T47D (cell line): ENCODE measurements at regions not wholly inside any gene's neighbourhood (a gene's known extent, or its start where the extent isn't known, plus 50 kb on each side); places are given as distances from the start of the nearest gene placed in this dataset.
A peak's percentile ranks its signal among the peaks of the same experiment; 100 is the strongest.

ENCODE experiments used
- DNase-seq, 2 experiments: peaks; one replicate each; pipeline versions ENCODE4 v3.0.0 to v3.0.0-alpha.2; 2011 to 2012; ENCODE audit warnings: low read depth in 1 of 2, low spot score in 1 of 2
- JUND ChIP-seq: IDR thresholded peaks from 2 replicates; pipeline ENCODE4 v1.6.1; 2012; ENCODE audit warnings: low read depth
- in situ Hi-C: cut with HindIII; loops from 2 replicates; pipeline ENCODE4 v1.10.0; 2016; ENCODE audit warnings: low sequenced_read_pairs, low pct_unique_long_range_greater_than_20kb

GRCh38 chrX:28303486-28303885 lies 283.8 kb upstream of the IL1RAPL1 start:
- in situ Hi-C loops: no loop called here
- no peak for DNase-seq
- no peak for TF ChIP-seq JUND

DNA sequence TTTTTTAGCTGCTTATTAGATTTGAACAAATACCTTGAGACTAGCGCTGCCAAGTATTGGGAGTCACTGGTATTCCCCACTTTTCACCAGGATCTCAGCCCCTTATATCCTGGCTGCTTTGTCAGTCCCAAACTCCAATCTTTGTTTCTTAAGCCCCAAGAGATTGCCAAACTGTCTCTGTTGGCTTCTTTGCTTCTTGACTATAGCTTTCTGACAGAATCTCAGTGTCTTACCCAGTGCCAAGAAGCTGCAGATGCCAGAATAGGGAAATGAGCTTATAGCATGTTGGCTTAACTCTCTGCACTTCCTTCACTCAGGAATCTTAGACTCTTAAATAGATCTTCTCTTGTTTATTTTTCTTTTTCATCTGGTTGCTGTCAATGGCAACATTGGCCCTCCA lies 297.5 kb upstream of the DCAF8L1 start:
- DNase-seq: no peak
- no peak for TF ChIP-seq JUND
- in situ Hi-C loops: no loop called here

DNA sequence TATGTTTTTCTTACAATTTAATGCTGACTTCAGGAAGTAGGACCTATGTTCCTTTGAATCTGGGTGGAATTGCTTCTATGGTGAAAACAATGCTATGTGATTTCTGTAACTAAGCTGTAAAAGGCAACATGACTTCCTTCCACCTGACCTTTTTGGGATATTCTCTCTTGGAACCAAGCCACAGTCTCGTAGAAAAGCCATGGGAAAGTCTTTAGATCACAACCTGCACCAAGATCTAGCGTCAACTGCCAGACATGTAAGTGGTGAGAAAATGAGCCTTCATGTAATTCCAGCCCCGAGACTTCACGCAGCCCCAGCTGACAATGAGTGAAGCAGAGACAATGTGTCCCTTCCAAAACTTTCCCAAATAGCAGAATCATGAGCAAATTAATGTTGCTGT lies 297.0 kb upstream of the DCAF8L1 start:
- no peak for DNase-seq
- in situ Hi-C loops: no loop called here
- no peak for TF ChIP-seq JUND

DNA sequence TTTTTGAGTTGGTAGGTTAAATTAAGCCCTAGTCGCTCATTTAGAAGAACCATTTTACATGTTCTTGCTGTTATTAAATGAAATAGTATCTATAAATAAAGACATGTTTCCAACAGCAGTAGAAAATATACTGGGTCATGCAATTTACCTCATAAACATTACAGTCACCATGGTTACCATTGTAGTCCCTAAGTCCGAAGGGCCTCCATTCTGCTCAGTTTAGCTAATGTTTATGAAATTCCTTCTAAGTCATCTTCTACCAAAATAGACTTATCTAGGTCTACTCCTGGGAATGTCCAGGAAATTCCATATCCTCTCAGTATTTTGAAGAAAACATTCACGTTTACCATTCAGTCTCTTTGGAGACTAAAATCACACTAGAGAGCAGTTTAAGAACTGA lies 292.5 kb upstream of the DCAF8L1 start:
- in situ Hi-C loops: no loop called here
- no peak for DNase-seq
- TF ChIP-seq JUND: no peak

GRCh38 chrX:28246675-28247074 lies 265.4 kb upstream of the DCAF8L1 start:
- TF ChIP-seq JUND: no peak
- DNase-seq: no peak
- in situ Hi-C loops: no loop called here

GRCh38 chrX:28229217-28229616 lies 248.0 kb upstream of the DCAF8L1 start:
- TF ChIP-seq JUND: no peak
- in situ Hi-C loops: no loop called here
- DNase-seq: no peak

GRCh38 chrX:28225513-28225912 lies 244.3 kb upstream of the DCAF8L1 start:
- in situ Hi-C loops: no loop called here
- TF ChIP-seq JUND: no peak
- DNase-seq: no peak

DNA sequence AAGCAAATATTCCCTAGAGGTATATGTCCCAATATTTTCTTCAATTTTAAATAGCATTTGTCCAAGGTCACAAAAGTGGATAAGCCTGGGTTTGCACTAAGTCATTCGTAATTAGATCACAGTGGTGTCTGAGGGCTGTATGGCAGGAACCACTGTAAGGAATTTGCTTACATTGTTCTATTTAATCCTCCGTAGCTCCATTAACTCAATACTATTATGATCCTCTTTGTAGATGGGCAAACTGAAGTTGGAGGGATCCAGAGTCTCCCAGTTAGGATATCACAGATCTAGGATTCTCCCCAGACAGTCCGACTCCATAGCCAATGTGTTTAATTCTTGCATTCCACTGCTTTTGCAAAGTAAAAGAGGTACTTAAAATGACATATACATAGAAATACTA lies 242.7 kb upstream of the DCAF8L1 start:
- no peak for TF ChIP-seq JUND
- no peak for DNase-seq
- in situ Hi-C loops: no loop called here

GRCh38 chrX:28223469-28223868 lies 242.2 kb upstream of the DCAF8L1 start:
- in situ Hi-C loops: no loop called here
- no peak for TF ChIP-seq JUND
- DNase-seq: no peak

DNA sequence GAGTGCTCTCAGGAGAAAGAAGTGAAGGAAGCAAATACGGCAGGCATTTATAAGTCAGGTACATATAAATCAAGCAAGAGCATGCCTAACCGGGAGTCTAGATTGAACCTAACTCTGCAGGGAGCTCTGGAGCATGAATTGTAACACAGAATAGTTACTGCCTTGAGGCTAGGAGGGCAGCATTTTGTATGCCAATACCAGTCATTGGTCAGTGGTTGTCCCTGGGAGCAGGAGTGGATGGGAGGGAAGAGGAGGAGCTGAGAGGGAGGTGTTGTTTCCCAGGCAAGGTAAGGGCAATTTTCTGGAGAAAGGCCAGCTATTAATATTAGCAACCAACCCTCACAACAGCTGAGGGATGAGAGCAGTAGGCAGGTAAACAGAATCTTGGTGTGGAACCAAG lies 224.7 kb upstream of the DCAF8L1 start:
- peak in 1 of 2 experiments; percentile 9 for DNase-seq
- in situ Hi-C loops: no loop called here
- TF ChIP-seq JUND: no peak

DNA sequence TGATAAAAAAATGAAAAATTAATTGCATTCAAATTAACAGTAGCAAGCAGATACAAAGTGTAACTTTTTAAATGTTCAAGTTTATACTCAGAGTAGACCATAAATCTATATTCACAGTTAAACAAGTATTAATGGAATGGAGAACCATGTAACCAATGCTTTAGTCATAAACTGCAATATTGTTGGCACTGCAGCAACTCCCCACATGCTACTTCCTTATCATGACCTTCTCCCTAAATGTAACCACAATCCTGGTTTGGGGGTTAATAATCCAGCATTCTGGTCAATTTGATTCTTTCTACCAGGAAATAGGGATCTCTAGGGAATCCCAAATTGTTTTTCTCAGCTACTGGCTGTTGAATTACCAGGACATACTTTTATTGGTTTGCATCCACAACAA lies 223.9 kb upstream of the DCAF8L1 start:
- in situ Hi-C loops: no loop called here
- no peak for TF ChIP-seq JUND
- DNase-seq: no peak

DNA sequence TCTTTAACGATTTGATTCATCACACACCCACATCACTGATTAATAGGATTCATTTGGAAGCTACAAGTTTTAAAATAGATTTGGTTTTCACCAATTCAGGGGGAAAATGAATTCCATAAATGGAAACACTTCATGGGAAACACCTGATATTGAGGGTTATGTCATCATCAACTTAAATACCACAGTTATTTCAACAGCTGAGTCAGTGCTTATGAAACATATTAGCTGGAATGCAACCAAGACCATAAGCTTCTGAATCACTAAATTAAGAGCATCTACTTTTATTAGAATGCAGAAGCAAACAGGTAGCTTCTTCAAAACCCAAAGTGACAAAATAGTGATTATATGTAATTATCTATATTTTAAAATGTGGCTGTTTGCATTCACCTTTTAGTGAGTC lies 207.8 kb upstream of the DCAF8L1 start:
- in situ Hi-C loops: no loop called here
- DNase-seq: no peak
- TF ChIP-seq JUND: no peak

GRCh38 chrX:28188526-28188925 lies 207.3 kb upstream of the DCAF8L1 start:
- in situ Hi-C loops: no loop called here
- no peak for TF ChIP-seq JUND
- no peak for DNase-seq

DNA sequence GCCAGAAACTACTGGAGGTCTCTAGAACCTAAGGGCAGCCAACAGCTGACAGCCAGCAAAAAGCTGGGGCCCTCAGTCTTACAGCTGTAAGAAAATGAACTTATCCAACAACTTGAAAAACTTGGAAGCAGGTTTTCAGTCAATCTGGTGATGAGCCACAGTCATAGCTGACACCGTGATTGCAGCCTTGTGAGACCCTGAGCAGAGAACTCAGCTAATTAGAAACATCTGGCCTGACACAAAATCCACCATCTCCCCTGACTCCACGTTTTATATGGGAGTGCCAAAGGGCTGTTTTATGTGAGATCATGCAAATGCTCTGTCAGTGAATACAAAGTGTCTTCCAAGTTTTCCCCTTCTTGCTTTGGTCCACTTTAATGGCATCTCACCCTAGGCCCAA lies 198.8 kb upstream of the DCAF8L1 start:
- no peak for TF ChIP-seq JUND
- DNase-seq: no peak
- in situ Hi-C loops: no loop called here

GRCh38 chrX:28178206-28178605 lies 197.0 kb upstream of the DCAF8L1 start:
- in situ Hi-C loops: no loop called here
- TF ChIP-seq JUND: no peak
- no peak for DNase-seq
